Kidney epithelial cell (primary cell): ENCODE measurements at regions not wholly inside any gene's neighbourhood (a gene's known extent, or its start where the extent isn't known, plus 50 kb on each side); places are given as distances from the start of the nearest gene placed in this dataset.
"Not testable (repeated sequence)": the region's sequence is repeated elsewhere in the genome, so short reads cannot be mapped to it uniquely, and the experiment has no call there.

Experiments
- DNase-seq: peaks from one replicate; pipeline ENCODE4 v3.0.0-alpha.2; 2010; ENCODE audit warnings: low read depth
- H3K27me3 ChIP-seq: 2 replicates; pipeline ENCODE4 v1.6.0; 2011; ENCODE audit warnings: low read length; ENCODE audit not compliant: control insufficient read depth, insufficient read depth
- H3K36me3 ChIP-seq: 2 replicates; pipeline ENCODE4 v1.5.1; 2011; ENCODE audit warnings: low read length; ENCODE audit not compliant: control insufficient read depth, insufficient read depth
- H3K4me3 ChIP-seq: 2 replicates; pipeline ENCODE4 v1.5.1; 2011; ENCODE audit warnings: low read depth, mild to moderate bottlenecking, control low read depth, low read length
- TF ChIP-seq, protein P1 (sequence below): IDR thresholded peaks from 2 replicates; pipeline ENCODE4 v1.5.1; 2011; ENCODE audit warnings: mild to moderate bottlenecking, moderate library complexity, low read length, control low read depth, inconsistent platforms; ENCODE audit not compliant: insufficient read depth, poor library complexity, severe bottlenecking

DNA sequence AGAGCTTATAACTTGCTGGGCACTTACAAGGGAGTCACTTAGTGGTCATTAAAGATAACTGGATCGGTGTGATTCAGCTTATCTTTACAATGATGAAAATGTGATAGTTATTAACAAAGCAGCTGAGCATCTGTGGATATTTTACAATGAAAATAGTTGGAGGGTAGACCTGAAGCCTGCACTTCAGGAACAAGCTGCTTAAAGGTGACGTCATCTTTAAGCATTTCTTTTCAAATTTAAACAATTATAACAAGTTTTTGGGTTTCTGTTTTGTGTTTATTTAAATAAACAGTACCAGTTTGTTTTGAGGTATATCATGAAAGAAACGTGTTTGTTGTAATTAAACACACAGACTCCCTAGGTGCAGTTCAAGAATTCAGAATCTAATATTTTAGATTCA, 513.9 kb downstream of the ZNF516 start:
- H3K36me3 ChIP-seq: no peaks in the 10 kb centered on the region
- H3K27me3 ChIP-seq: no peaks in the 10 kb centered on the region
- TF ChIP-seq, protein P1, sequence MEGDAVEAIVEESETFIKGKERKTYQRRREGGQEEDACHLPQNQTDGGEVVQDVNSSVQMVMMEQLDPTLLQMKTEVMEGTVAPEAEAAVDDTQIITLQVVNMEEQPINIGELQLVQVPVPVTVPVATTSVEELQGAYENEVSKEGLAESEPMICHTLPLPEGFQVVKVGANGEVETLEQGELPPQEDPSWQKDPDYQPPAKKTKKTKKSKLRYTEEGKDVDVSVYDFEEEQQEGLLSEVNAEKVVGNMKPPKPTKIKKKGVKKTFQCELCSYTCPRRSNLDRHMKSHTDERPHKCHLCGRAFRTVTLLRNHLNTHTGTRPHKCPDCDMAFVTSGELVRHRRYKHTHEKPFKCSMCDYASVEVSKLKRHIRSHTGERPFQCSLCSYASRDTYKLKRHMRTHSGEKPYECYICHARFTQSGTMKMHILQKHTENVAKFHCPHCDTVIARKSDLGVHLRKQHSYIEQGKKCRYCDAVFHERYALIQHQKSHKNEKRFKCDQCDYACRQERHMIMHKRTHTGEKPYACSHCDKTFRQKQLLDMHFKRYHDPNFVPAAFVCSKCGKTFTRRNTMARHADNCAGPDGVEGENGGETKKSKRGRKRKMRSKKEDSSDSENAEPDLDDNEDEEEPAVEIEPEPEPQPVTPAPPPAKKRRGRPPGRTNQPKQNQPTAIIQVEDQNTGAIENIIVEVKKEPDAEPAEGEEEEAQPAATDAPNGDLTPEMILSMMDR: no peak
- no peak overlapping the region for H3K4me3 ChIP-seq
- DNase-seq: no peak

DNA sequence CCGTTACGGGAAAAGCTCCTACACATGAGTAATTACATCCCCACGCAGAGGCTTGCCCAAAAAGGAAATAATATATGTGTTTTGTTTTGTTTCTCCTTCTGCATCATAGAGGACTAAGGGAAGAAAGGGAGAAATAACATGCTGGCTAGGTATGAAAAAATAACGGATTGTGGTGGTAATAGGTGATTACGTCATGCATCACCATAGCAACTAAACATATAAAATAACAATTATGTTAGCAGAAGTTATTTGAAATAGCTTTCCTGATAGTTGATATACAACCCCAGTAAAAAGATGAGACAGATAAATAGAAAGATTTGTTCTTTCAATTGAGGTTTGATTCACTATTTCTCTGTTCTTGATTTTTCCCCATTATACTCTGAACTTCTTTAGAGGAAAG, 518.0 kb downstream of the ZNF516 start:
- no peak for DNase-seq
- Histone ChIP-seq H3K27me3 (no peaks in the 10 kb centered on the region), H3K4me3 (no peak overlapping the region), H3K36me3 (no peaks in the 10 kb centered on the region)
- TF ChIP-seq, protein P1: no peak

DNA sequence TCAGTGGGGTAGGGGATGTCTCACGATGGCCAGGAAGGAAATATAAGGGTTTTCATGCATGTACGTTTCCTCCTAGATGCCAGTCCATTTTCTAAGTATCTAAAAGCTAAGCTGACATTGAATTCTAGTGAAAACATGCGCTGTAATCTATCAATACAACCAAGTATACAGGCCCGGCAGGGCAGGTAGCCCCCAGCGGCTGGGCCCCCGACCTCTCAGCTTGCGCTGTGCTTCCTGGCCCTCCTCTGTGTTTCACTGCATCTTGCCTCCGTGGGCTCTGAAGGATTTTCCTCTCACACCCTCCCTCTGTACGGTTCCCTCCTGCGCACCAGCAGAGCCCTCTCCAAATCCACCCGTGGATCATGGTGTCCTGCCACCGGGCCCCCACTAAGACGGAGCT, 524.8 kb downstream of the ZNF516 start:
- Histone ChIP-seq H3K36me3 (no peaks in the 10 kb centered on the region), H3K27me3 (no peaks in the 10 kb centered on the region), H3K4me3 (no peak overlapping the region)
- TF ChIP-seq, protein P1: no peak
- no peak for DNase-seq

DNA sequence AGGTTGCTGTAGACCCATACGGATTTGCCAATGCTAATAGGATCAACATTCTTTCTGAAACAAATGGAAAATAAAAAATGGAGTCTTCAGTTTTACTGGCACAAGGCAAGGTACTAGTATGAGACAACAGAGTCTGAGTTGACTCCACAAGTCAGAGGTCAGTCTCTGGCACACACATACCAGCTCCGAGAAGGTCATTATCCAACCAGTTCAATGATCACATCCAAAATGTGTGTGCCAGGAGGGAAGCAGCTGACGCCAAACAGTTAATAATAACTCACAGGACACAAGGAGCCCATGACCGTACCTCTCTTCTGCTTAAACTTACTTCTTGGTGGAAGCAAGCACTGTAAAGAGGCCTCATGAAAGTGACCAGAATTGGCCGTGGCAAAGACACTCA, 528.6 kb downstream of the ZNF516 start:
- no peak overlapping the region for H3K4me3 ChIP-seq
- no peaks in the 10 kb centered on the region for H3K36me3 ChIP-seq
- no peak for DNase-seq
- TF ChIP-seq, protein P1: no peak
- H3K27me3 ChIP-seq: no peaks in the 10 kb centered on the region

GRCh38 chr18:75962036-75962572, 532.9 kb downstream of the ZNF516 start:
- no peak overlapping the region for H3K4me3 ChIP-seq
- H3K27me3 ChIP-seq: no peaks in the 10 kb centered on the region
- no peak for DNase-seq
- TF ChIP-seq, protein P1: no peak
- H3K36me3 ChIP-seq: no peaks in the 10 kb centered on the region

- not testable (repeated sequence) for DNase-seq, H3K27me3 ChIP-seq, H3K4me3 ChIP-seq, H3K36me3 ChIP-seq
Measured at GRCh38 chr18:75960356-75960755, 532.9 kb upstream of the SMIM21 start.
